ENCODE measurements at regions not wholly inside any gene's neighbourhood (a gene's known extent, or its start where the extent isn't known, plus 50 kb on each side); places are given as distances from the start of the nearest gene placed in this dataset.
A peak's percentile ranks its signal among the peaks of the same experiment; 100 is the strongest.

DNA sequence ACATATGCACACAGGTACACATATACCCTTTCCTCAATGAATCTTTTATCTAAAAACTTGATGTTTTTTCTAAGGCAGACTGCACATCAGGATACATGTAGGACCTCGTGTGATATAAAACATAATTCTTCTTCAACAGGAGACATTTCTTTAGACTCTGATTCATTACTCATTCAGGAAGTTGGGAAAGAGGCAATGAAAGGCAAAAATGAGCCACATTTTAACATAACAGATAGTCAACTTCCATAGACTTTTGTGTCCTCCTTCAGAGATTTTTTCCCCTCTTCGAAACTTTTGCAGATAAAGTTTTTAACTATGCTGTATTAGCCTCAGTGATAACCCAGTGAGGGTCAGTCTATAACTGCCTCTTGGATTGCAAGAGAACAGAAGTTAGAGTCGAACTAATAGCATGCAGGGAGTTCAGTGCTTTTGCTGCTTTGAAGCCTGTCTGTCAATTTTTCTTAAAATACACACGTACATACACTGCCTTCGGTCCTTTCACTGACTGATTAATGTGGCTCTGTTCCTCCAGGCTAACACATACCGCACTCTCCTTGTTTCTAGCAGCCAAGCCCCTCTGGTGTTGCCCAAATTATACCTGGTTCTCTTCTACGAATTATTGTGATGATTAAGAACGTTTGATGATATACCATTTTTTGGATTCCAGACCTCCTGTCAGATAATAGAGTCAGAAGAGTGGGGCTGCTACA, 562.5 kb upstream of the MAP3K7 start:
- H3K4me3 Mint-ChIP-seq, result no peak overlapping the region
- H3K9me3 Mint-ChIP-seq, result no peaks in the 10 kb centered on the region
- no peak for TF ChIP-seq CTCF (IDR thresholded peaks at IDR 0.05; ENCODE audit: unreplicated experiment)
- peak overlapping the region; percentile 79 for H3K27ac Mint-ChIP-seq
- H3K27me3 Mint-ChIP-seq (ENCODE audit: low read depth), result peaks cover 2% of the 10 kb centered on the region
- no peaks in the 10 kb centered on the region for H3K36me3 Mint-ChIP-seq
- no peak for DNase-seq (ENCODE audit: low spot score in 2 of 2, unreplicated experiment in 2 of 2)
- peaks cover 37% of the 10 kb centered on the region for H3K4me1 Mint-ChIP-seq

DNA sequence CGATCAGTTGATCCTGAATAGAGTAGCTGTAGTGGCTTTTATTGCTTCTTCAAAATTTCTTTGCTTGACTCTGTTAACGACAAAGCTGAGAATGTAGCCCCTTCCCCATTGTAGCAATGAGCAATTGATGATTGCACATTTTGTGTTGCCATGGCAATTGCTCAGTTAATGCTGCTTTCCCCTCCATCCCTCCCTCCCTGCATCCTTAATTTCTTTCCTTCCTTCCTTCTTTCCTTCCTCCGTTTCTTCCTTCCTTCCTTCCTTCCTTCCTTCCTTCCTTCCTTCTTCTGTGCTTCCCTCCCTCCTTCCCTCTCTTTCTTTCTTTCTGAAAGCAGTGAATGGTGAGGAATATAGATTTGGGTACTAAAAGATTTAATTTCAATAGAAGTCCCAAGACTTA, 557.3 kb upstream of the MAP3K7 start:
- Mint-ChIP-seq H3K27me3 (ENCODE audit: low read depth) (no peaks in the 10 kb centered on the region), H3K27ac (no peak overlapping the region), H3K9me3 (no peaks in the 10 kb centered on the region), H3K4me3 (no peak overlapping the region), H3K36me3 (no peaks in the 10 kb centered on the region), H3K4me1 (peaks cover 32% of the 10 kb centered on the region)
- TF ChIP-seq CTCF (IDR thresholded peaks at IDR 0.05; ENCODE audit: unreplicated experiment), result no peak
- no peak for DNase-seq (ENCODE audit: low spot score in 2 of 2, unreplicated experiment in 2 of 2)

DNA sequence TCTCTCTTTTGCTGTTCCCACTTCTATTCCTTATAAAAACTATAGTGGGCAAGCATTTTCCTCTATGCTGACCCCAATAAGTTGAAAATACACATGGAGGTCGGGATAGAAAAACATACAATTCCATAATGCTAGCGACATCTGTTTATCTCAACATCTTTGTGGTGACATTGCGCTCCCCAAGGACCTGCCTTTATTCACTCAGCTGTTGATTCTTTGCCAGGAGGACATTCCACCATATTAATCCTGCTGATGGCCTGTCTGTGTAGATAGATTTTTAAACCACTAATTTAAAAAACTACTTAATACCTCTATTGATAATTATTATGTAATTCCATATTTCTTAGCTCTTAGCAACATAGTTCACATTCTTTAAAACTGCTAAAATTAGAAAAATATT, 555.3 kb upstream of the MAP3K7 start:
- no peak for DNase-seq (ENCODE audit: low spot score in 2 of 2, unreplicated experiment in 2 of 2)
- H3K36me3 Mint-ChIP-seq, result no peaks in the 10 kb centered on the region
- H3K27me3 Mint-ChIP-seq (ENCODE audit: low read depth), result no peaks in the 10 kb centered on the region
- no peaks in the 10 kb centered on the region for H3K9me3 Mint-ChIP-seq
- no peak for TF ChIP-seq CTCF (IDR thresholded peaks at IDR 0.05; ENCODE audit: unreplicated experiment)
- no peak overlapping the region for H3K27ac Mint-ChIP-seq
- H3K4me1 Mint-ChIP-seq, result peaks cover 20% of the 10 kb centered on the region
- H3K4me3 Mint-ChIP-seq, result no peak overlapping the region

- Mint-ChIP-seq H3K27ac (no peak overlapping the region), H3K36me3 (no peaks in the 10 kb centered on the region), H3K4me1 (peaks cover 21% of the 10 kb centered on the region)
Measured at GRCh38 chr6:91141346-91141745, 554.5 kb upstream of the MAP3K7 start.

GRCh38 chr6:91140449-91140848, 553.6 kb upstream of the MAP3K7 start:
- H3K4me3 Mint-ChIP-seq, result no peak overlapping the region
- no peaks in the 10 kb centered on the region for H3K9me3 Mint-ChIP-seq
- no peaks in the 10 kb centered on the region for H3K27me3 Mint-ChIP-seq (ENCODE audit: low read depth)
- no peak for TF ChIP-seq CTCF (IDR thresholded peaks at IDR 0.05; ENCODE audit: unreplicated experiment)
- no peak for DNase-seq (ENCODE audit: low spot score in 2 of 2, unreplicated experiment in 2 of 2)
- peaks cover 24% of the 10 kb centered on the region for H3K4me1 Mint-ChIP-seq
- no peaks in the 10 kb centered on the region for H3K36me3 Mint-ChIP-seq
- H3K27ac Mint-ChIP-seq, result no peak overlapping the region

More at GRCh38 chr6:91141346-91141745, 554.5 kb upstream of the MAP3K7 start:
- TF ChIP-seq CTCF (IDR thresholded peaks at IDR 0.05; ENCODE audit: unreplicated experiment), result no peak
- no peak overlapping the region for H3K4me3 Mint-ChIP-seq
- no peak for DNase-seq (ENCODE audit: low spot score in 2 of 2, unreplicated experiment in 2 of 2)
- H3K9me3 Mint-ChIP-seq, result no peaks in the 10 kb centered on the region
- no peaks in the 10 kb centered on the region for H3K27me3 Mint-ChIP-seq (ENCODE audit: low read depth)
